ENCODE measurements at regions not wholly inside any gene's neighbourhood (a gene's known extent, or its start where the extent isn't known, plus 50 kb on each side); places are given as distances from the start of the nearest gene placed in this dataset.

GRCh38 chr7:18320971-18321567 is 174.5 kb upstream of the HDAC9 start:
- peak; percentile 40 for DNase-seq

GRCh38 chr7:18330548-18330947 is 165.0 kb upstream of the HDAC9 start:
- DNase-seq: no peak

- no peak for DNase-seq
Observed at GRCh38 chr7:18336626-18337025, 158.9 kb upstream of the HDAC9 start.

- no peak for DNase-seq
Observed at GRCh38 chr7:18337048-18337809, 158.3 kb upstream of the HDAC9 start.

GRCh38 chr7:18338910-18339523 is 156.5 kb upstream of the HDAC9 start:
- DNase-seq: no peak

GRCh38 chr7:18341756-18342155 is 153.8 kb upstream of the HDAC9 start:
- no peak for DNase-seq

GRCh38 chr7:18343047-18343446 is 152.5 kb upstream of the HDAC9 start:
- no peak for DNase-seq

GRCh38 chr7:18344536-18344935 is 151.0 kb upstream of the HDAC9 start:
- DNase-seq: no peak

- peak; percentile 54 for DNase-seq
Observed at GRCh38 chr7:18345641-18346234, 149.8 kb upstream of the HDAC9 start.

GRCh38 chr7:18347170-18347569 is 148.4 kb upstream of the HDAC9 start:
- no peak for DNase-seq

GRCh38 chr7:18350678-18351077 is 144.9 kb upstream of the HDAC9 start:
- DNase-seq: no peak

- peak; percentile 65 for DNase-seq
Observed at GRCh38 chr7:18352339-18353255, 143.0 kb upstream of the HDAC9 start.

GRCh38 chr7:18353339-18353738 is 142.2 kb upstream of the HDAC9 start:
- no peak for DNase-seq

- DNase-seq: no peak
Observed at GRCh38 chr7:18354108-18355085, 141.2 kb upstream of the HDAC9 start.

- DNase-seq: no peak
Observed at GRCh38 chr7:18356191-18356645, 139.3 kb upstream of the HDAC9 start.

- no peak for DNase-seq
Observed at GRCh38 chr7:18357691-18358090, 137.9 kb upstream of the HDAC9 start.

- no peak for DNase-seq
Observed at GRCh38 chr7:18361756-18362155, 133.8 kb upstream of the HDAC9 start.

- DNase-seq: no peak
Observed at GRCh38 chr7:18363751-18364380, 131.7 kb upstream of the HDAC9 start.

- DNase-seq: no peak
Observed at GRCh38 chr7:18364396-18364795, 131.2 kb upstream of the HDAC9 start.

GRCh38 chr7:18366394-18366793 is 129.2 kb upstream of the HDAC9 start:
- no peak for DNase-seq

GRCh38 chr7:18369011-18369410 is 126.5 kb upstream of the HDAC9 start:
- DNase-seq: no peak
